Keratinocyte (primary cell): ENCODE measurements at regions not wholly inside any gene's neighbourhood (a gene's known extent, or its start where the extent isn't known, plus 50 kb on each side); places are given as distances from the start of the nearest gene placed in this dataset.
"Not testable (repeated sequence)": the region's sequence is repeated elsewhere in the genome, so short reads cannot be mapped to it uniquely, and the experiment has no call there.

ENCODE experiments used
- DNase-seq: peaks from one replicate; pipeline ENCODE4 v3.0.0-alpha.2; 2011; ENCODE audit warnings: low read depth, missing footprints, low spot score
- FAIRE-seq: peaks from 2 replicates; lab custom pipeline; 2011; peaks lifted over from hg19 to GRCh38; lab: Jason Lieb, UNC
- H2AFZ ChIP-seq: 2 replicates; pipeline ENCODE4 v1.6.0; 2012; ENCODE audit warnings: low read length, control low read depth, inconsistent platforms; ENCODE audit not compliant: control insufficient read depth
- H3K27ac ChIP-seq: 2 replicates; pipeline ENCODE4 v1.5.1; 2011; ENCODE audit warnings: low read length; ENCODE audit not compliant: control insufficient read depth, insufficient read depth
- H3K27me3 ChIP-seq: 3 replicates; pipeline ENCODE4 v1.6.0; 2011; ENCODE audit warnings: low read length; ENCODE audit not compliant: control insufficient read depth, insufficient read depth; ENCODE audit errors: extremely low read depth
- H3K36me3 ChIP-seq, 2 experiments: 2 replicates in 1 of 2; 3 replicates in 1 of 2; pipeline ENCODE4 v1.5.1; 2011; ENCODE audit warnings: low read length in 2 of 2, mild to moderate bottlenecking in 1 of 2; ENCODE audit not compliant: control insufficient read depth in 2 of 2, insufficient read depth in 2 of 2; ENCODE audit errors: extremely low read depth in 1 of 2
- H3K4me1 ChIP-seq: 3 replicates; pipeline ENCODE4 v1.5.1; 2011; ENCODE audit warnings: low read length; ENCODE audit not compliant: control insufficient read depth, insufficient read depth; ENCODE audit errors: extremely low read depth
- H3K4me2 ChIP-seq: 3 replicates; pipeline ENCODE4 v1.6.0; 2011; ENCODE audit warnings: low read depth, low read length; ENCODE audit not compliant: control insufficient read depth, insufficient read depth; ENCODE audit errors: extremely low read depth
- H3K4me3 ChIP-seq, 3 experiments: fragments of 200-600 bp in 1 of 3; sonication (generic) in 1 of 3; 2 replicates in 2 of 3; 3 replicates in 1 of 3; pipeline ENCODE4 v1.5.1; 2011 to 2016; ENCODE audit warnings: low read length in 3 of 3, mild to moderate bottlenecking in 3 of 3, control low read depth in 2 of 3, inconsistent platforms in 1 of 3, low read depth in 1 of 3, mixed read lengths in 1 of 3, mixed run types in 1 of 3, moderate library complexity in 1 of 3; ENCODE audit not compliant: control insufficient read depth in 2 of 3, insufficient read depth in 2 of 3; ENCODE audit errors: extremely low read depth in 1 of 3
- H3K79me2 ChIP-seq: 2 replicates; pipeline ENCODE4 v1.6.0; 2012; ENCODE audit warnings: low read length; ENCODE audit not compliant: control insufficient read depth, insufficient read depth
- H3K9ac ChIP-seq: 3 replicates; pipeline ENCODE4 v1.6.0; 2011; ENCODE audit warnings: low read length; ENCODE audit not compliant: control insufficient read depth, insufficient read depth; ENCODE audit errors: extremely low read depth
- H3K9me1 ChIP-seq: 3 replicates; pipeline ENCODE4 v1.6.0; 2011; ENCODE audit warnings: low read length; ENCODE audit not compliant: control insufficient read depth, insufficient read depth; ENCODE audit errors: extremely low read depth
- H3K9me3 ChIP-seq: 2 replicates; pipeline ENCODE4 v1.5.1; 2012; ENCODE audit warnings: low read depth, low read length; ENCODE audit not compliant: control insufficient read depth
- H4K20me1 ChIP-seq: 3 replicates; pipeline ENCODE4 v1.6.0; 2011; ENCODE audit warnings: low read length; ENCODE audit not compliant: control insufficient read depth, insufficient read depth; ENCODE audit errors: extremely low read depth
- EZH2 ChIP-seq: IDR thresholded peaks from one replicate; pipeline ENCODE4 v1.6.1; 2012; ENCODE audit warnings: inconsistent platforms, mild to moderate bottlenecking, low read length, moderate library complexity
- dilution Hi-C: fragments of 300-500 bp; cut with MboI; formaldehyde crosslinking; loops from one replicate; pipeline ENCODE4 v1.7.0; 2020; ENCODE audit warnings: low sequenced_read_pairs; ENCODE audit not compliant: extremely low pct_ligation_motif_present
- TF ChIP-seq, protein P1 (sequence below), 3 experiments: IDR thresholded peaks in 1 of 3; conservative IDR thresholded peaks in 1 of 3; optimal IDR thresholded peaks in 1 of 3; 2 replicates in 2 of 3; 3 replicates in 1 of 3; pipeline versions ENCODE3 to v1.5.1; 2011; ENCODE audit warnings: low read length in 3 of 3, mild to moderate bottlenecking in 3 of 3, moderate library complexity in 2 of 3, control low read depth in 1 of 3, inconsistent platforms in 1 of 3; ENCODE audit not compliant: insufficient read depth in 2 of 3; ENCODE audit errors: extremely low read depth in 1 of 3

DNA sequence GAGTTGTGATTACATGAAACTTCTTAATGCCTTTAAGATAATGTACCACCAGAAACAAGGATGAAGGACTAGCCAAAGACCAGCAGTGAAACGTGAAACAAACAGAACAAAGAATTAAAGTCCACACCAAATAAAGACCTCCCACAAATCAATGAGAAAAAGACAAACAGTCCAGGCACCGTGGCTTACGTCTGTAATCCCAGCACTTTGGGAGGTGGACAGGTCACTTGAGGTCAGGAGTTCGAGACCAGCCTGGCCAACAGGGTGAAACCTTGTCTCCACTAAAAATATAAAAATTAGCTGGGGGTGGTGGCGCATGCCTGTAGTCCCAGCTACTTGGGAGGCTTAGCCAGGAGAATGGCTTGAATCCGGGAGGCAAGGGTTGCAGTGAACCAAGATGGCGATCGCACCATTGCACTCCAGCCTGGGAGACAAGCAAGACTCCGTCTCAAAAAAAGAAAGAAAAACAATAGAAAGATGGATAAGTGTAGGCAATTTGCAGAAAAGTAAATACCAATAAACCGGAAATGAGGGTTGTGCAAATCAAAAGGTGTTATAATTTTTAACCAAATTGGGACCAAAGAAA is 167.8 kb upstream of the GRK3 start:
- Histone ChIP-seq H3K9me3 (no peaks in the 10 kb centered on the region), H3K27me3 (no peaks in the 10 kb centered on the region), H3K4me1 (peaks cover 12% of the 10 kb centered on the region), H3K4me2 (no peak overlapping the region), H4K20me1 (peaks cover 30% of the 10 kb centered on the region), H2AFZ (no peak overlapping the region), H3K36me3 (no peaks in the 10 kb centered on the region), H3K9me1 (peaks cover 5% of the 10 kb centered on the region), H3K79me2 (peaks cover 96% of the 10 kb centered on the region), H3K27ac (no peak overlapping the region), H3K4me3 (no peak overlapping the region), H3K9ac (no peak overlapping the region)
- TF ChIP-seq, protein P1, sequence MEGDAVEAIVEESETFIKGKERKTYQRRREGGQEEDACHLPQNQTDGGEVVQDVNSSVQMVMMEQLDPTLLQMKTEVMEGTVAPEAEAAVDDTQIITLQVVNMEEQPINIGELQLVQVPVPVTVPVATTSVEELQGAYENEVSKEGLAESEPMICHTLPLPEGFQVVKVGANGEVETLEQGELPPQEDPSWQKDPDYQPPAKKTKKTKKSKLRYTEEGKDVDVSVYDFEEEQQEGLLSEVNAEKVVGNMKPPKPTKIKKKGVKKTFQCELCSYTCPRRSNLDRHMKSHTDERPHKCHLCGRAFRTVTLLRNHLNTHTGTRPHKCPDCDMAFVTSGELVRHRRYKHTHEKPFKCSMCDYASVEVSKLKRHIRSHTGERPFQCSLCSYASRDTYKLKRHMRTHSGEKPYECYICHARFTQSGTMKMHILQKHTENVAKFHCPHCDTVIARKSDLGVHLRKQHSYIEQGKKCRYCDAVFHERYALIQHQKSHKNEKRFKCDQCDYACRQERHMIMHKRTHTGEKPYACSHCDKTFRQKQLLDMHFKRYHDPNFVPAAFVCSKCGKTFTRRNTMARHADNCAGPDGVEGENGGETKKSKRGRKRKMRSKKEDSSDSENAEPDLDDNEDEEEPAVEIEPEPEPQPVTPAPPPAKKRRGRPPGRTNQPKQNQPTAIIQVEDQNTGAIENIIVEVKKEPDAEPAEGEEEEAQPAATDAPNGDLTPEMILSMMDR (optimal IDR thresholded peaks at IDR 0.05 in 1 of 3, IDR thresholded peaks at IDR 0.05 in 1 of 3, conservative IDR thresholded peaks at IDR 0.05 in 1 of 3; ENCODE audit: extremely low read depth in 1 of 3, insufficient read depth in 2 of 3, low read length in 3 of 3) = no peak
- no peak for TF ChIP-seq EZH2
- FAIRE-seq (no peak), DNase-seq (no peak)
- dilution Hi-C loops = no loop called here

- H3K27ac ChIP-seq = no peak overlapping the region
- dilution Hi-C loops = no loop called here
- TF ChIP-seq, protein P1 (optimal IDR thresholded peaks at IDR 0.05 in 1 of 3, IDR thresholded peaks at IDR 0.05 in 1 of 3, conservative IDR thresholded peaks at IDR 0.05 in 1 of 3; ENCODE audit: extremely low read depth in 1 of 3, insufficient read depth in 2 of 3, low read length in 3 of 3) = no peak
- TF ChIP-seq EZH2 = no peak
- H3K9me1 ChIP-seq = peaks cover 5% of the 10 kb centered on the region
- no peaks in the 10 kb centered on the region for H3K36me3 ChIP-seq
- FAIRE-seq = no peak
- H2AFZ ChIP-seq = no peak overlapping the region
- peaks cover 30% of the 10 kb centered on the region for H4K20me1 ChIP-seq
- peaks cover 14% of the 10 kb centered on the region for H3K4me1 ChIP-seq
- no peak overlapping the region for H3K4me2 ChIP-seq
- no peaks in the 10 kb centered on the region for H3K27me3 ChIP-seq
- H3K4me3 ChIP-seq = no peak overlapping the region
- peaks cover 96% of the 10 kb centered on the region for H3K79me2 ChIP-seq
- no peaks in the 10 kb centered on the region for H3K9me3 ChIP-seq
- no peak overlapping the region for H3K9ac ChIP-seq
- no peak for DNase-seq
Measured at GRCh38 chr22:25397616-25398015, 166.9 kb upstream of the GRK3 start.

DNA sequence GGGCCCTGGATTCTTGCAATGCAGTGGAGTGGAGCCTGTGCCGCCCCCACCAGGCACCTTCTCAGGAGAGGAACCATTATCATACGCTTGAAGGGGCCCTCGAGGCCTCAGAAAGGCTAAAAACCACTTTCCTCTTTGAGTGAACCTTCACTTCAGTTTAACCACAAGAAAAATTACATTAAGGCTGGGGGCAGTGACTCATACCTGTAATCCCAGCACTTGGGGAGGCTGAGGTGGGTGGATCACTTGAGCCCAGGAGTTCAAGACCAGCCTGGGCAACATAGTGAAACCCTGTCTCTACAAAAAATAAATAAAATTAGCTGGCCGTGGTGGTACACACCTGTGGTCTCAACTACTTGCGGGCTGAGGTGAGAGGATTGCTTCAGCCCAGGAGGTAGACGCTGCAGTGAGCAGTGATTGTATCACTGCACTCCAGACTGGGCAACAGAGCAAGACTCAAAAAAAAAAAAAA is 165.8 kb upstream of the GRK3 start:
- H3K4me2 ChIP-seq, H3K27me3 ChIP-seq, H3K9me1 ChIP-seq, H2AFZ ChIP-seq, DNase-seq, H3K4me3 ChIP-seq, H3K9ac ChIP-seq, H3K36me3 ChIP-seq, H3K9me3 ChIP-seq, FAIRE-seq, dilution Hi-C loops, H3K27ac ChIP-seq: not testable (repeated sequence)
- Histone ChIP-seq H3K79me2 (peaks cover 96% of the 10 kb centered on the region), H4K20me1 (peaks cover 32% of the 10 kb centered on the region), H3K4me1 (peaks cover 24% of the 10 kb centered on the region)
